ENCODE measurements at regions not wholly inside any gene's neighbourhood (a gene's known extent, or its start where the extent isn't known, plus 50 kb on each side); places are given as distances from the start of the nearest gene placed in this dataset.
"Not testable (repeated sequence)": the region's sequence is repeated elsewhere in the genome, so short reads cannot be mapped to it uniquely, and the experiment has no call there.

DNA sequence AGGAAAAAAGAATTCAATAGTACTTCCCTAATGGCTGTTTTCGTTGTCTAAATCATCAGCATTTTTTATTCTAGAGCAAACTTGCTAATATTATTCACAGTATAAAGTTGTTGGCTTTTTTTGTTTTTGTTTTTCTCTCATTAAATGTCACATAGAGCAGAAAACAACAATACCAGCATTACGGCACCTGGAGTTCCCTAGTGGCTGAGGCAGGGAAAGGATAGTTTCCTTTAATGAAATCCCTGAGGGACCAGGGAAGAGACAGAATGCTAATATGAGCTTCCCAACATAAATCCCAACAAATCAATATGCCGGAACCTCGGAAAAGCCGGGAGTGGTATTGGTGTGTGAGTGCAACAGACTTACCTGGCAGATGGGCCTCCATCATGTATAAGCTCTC is 235.2 kb upstream of the ASCC3 start:
- DNase-seq, result no peak

- DNase-seq, result no peak
These were observed 236.4 kb upstream of the ASCC3 start for GRCh38 chr6:101117393-101118135.

DNA sequence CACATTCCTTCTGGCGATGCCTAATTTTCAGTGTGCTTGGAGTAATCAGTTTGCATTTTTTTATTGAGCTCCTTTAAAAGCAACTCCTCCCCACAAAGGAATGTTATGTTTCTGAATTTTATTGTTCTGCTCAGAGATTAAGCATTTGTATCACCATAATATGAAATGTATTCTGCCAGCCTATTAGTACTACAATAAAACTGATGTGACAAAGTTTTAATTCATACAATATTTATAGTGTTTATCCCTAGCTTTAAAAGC is 236.9 kb upstream of the ASCC3 start:
- DNase-seq, result no peak

DNA sequence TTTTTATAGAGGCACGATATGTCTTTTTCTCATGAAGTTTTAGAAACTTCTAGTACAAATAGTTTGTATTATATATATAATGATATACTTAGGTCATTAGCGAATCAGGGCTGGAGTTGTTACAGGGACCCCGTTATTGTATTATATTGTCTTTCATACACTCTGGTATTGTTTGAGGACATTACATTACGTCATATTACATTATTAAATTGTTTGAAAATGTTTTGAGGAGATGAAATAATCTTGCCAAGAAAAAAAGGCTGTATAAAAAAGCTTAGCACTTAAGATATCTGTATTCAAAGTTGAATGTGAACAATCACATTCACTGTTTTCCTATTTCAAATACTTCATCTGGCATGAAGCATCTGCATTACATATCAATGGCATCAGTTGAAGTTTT is 239.6 kb upstream of the ASCC3 start:
- no peak for DNase-seq

- no peak for DNase-seq
These were observed 244.3 kb upstream of the ASCC3 start for GRCh38 chr6:101125380-101125971.

- DNase-seq, result no peak
These were observed 245.4 kb upstream of the ASCC3 start for GRCh38 chr6:101126501-101126900.

- DNase-seq, result no peak
These were observed 248.7 kb upstream of the ASCC3 start for GRCh38 chr6:101129851-101130250.

DNA sequence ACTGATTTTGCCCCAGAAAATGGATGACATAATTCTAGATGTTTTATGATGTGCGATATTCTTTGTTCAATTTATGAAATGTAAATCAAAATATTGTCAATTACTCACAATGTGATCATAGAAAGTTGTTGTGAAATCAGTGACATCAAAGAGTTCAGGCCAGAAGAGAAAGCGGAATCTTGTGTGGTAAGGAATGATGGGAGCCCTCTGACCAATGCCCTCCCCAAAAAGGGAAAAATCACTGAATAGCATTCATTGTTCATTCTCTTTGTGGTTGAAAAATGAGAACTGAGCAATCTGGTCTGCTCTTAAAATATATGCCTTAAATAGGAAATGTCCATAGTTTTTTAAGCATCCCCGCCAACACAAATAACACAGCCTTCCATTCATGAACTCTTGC is 247.1 kb upstream of the GRIK2 start:
- DNase-seq, result no peak

GRCh38 chr6:101150226-101150625 is 243.3 kb upstream of the GRIK2 start:
- DNase-seq, result no peak

DNA sequence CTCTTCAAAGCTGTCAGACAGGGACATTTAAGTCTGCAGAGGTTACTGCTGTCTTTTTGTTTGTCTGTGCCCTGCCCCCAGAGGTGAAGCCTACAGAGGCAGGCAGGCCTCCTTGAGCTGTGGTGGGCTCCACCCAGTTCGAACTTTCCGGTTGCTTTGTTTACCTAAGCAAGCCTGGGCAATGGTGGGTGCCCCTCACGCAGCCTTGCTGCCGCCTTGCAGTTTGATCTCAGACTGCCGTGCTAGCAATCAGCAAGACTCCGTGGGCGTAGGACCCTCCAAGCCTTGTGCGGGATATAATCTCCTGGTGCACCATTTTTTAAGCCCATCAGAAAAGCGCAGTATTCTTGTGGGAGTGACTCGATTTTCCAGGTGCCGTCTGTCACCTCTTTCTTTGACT is 235.9 kb upstream of the GRIK2 start:
- not testable (repeated sequence) for DNase-seq

DNA sequence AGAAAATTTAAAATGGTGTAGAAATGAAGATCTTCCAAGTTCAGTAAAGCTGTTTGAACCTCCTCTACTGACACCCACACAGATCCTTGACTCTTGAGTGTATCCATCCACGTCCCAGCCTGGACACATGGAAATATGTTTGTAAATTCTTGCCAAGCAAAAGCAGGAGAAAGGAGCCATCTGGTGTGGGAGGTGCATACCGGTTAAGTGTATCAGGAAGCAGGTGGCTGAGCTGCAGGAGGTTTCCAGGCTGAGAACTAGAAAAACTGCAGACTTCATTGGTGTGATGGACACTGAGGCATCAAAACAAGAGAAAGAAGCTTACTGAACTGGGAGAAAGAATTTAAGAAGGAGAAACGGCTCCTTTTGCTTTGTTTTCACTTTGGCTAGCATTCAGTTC is 229.9 kb upstream of the GRIK2 start:
- no peak for DNase-seq

DNA sequence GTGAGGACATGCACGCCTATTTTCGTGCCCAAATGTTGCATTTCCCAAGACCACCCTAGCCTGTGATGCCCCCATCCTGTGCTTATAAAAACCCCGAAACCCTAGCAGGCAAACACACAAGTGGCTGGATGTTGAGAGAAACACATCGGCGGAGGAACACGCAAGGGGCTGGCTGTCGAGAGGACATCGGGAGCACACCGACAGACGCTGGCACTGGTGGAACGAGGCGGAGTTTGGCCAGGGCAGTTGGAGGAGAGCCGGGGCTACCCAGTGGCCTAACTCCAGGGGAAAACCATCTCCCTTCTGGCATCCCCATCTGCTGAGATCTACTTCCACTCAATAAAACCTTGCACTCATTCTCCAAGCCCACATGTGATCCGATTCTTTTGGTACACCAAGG is 225.9 kb upstream of the GRIK2 start:
- DNase-seq, result no peak

DNA sequence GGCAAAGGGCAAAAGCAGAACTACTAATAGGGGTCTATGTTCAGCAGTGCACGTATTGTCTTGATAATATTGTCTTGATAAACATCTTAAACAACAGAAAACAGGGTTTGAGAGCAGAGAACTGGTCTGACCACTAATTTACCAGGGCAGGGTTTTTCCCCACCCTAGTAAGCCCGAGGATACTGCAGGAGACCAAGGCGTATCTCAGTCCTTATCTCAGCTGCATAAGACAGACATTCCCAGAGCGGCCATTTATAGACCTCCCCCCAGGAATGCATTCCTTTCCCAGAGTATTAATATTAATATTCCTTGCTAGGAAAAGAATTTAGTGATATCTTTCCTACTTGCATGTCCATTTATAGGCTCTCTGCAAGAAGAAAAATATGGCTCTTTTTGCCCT is 222.5 kb upstream of the GRIK2 start:
- not testable (repeated sequence) for DNase-seq

- DNase-seq, result no peak
These were observed 214.8 kb upstream of the GRIK2 start for GRCh38 chr6:101178748-101179147.

GRCh38 chr6:101181006-101181405 is 212.5 kb upstream of the GRIK2 start:
- no peak for DNase-seq

DNA sequence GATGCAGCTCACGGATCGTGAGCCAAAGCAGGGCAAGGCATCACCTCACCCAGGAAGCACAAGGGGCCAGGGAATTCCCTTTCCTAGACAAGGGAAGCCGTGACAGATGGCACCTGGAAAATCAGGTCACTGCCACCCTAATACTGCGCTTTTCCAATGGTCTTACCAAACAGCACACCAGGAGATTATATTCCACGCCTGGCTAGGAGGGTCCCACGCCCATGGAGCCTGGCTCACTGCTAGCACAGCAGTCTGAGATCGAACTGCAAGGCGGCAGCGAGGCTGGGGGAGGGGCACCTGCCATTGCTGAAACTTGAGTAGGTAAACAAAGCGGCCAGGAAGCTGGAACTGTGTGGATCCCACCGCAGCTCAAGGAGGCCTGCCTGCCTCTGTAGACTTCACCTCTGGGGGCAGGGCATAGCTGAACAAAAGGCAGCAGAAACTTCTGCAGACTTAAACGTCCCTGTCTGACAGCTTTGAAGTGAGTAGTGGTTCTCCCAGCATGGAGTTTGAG is 205.2 kb upstream of the GRIK2 start:
- DNase-seq, result not testable (repeated sequence)

DNA sequence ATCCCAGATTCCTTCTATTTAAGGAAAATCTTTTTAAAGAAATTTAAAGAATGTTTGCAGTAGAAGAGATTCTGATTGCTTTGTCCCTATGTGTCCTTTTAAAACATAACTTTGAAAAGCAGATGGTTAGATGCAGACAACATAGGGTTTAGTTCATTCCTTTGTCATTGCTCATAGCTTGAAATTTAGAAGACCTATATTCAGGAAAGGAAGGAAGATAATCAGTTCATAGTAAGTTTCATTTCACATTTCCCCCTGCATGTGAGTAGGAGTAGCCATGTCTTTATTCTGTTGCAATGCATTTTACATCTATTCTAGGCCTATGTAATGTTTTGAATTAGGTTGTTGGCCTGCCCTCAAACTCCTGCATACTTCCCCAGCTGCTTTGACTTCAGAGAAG is 197.9 kb upstream of the GRIK2 start:
- no peak for DNase-seq

- no peak for DNase-seq
These were observed 194.1 kb upstream of the GRIK2 start for GRCh38 chr6:101199441-101199840.

DNA sequence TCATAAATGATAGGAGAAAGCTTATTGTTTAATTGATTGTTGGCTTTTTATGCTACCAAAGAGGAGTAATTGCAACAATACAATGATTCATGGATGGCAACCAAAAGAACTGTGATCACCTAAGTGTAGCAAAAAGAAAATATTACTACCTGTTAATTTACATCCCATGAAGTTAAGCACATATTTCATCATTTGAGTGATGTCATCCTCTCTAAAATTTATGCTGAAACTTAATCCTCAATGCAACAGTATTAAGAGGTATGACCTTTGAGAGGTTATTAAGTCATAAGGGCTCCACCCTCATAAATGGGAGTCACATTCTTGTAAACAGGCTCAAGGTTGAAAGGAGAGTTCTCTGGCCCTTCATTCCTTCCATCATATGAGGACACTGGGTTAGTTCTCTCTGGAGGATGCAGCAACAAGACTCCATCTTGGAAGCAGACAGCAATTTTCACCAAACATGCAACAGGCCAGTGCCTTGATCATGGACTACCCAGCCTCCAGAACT is 190.6 kb upstream of the GRIK2 start:
- DNase-seq, result no peak

- DNase-seq, result no peak
These were observed 189.8 kb upstream of the GRIK2 start for GRCh38 chr6:101203664-101204063.

GRCh38 chr6:101208152-101208551 is 185.4 kb upstream of the GRIK2 start:
- DNase-seq, result no peak

GRCh38 chr6:101212640-101213039 is 180.9 kb upstream of the GRIK2 start:
- DNase-seq, result no peak

DNA sequence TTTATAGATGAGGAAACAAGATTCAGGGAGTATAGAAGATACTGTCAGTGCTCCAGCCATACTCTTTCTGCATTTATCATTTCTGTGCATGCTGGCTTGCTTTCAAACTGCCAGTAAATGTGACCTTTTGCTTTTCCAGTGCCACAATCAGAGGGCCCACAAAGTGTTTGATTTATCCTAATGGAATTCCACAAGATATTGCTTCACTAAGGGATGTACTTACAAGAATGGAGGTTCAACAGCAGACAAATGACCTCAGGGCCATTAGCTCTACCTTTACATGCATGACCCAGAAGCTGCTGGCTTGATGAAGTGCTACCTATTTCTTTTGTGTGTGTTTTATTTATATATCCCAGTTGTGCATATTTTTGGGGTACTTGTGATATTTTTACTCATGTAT is 171.5 kb upstream of the GRIK2 start:
- no peak for DNase-seq

GRCh38 chr6:101224751-101225150 is 168.8 kb upstream of the GRIK2 start:
- DNase-seq, result no peak

DNA sequence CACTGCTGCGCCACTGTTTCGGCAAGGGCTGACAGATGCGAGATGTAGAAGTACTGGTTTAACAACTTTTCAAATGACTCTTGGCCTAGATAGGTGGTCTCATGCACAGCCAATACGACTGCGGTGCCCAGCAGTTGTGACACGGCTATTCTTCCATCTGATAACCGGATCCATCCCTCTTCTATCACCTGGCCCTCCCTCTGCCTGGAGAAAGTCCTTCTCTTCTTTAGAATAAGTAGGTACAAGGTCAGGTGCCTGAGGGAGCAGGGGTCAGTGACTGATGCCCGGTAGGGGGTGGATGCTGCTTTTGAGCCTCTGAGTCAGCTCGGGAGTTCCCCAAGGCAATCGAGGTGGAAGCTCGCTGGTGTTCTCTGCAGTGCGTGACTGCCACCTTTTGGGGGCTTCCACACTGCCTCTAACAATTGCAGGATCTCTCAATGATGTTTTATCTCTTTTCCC is 166.8 kb upstream of the GRIK2 start:
- DNase-seq, result peak; percentile 13
